ENCODE measurements at regions not wholly inside any gene's neighbourhood (a gene's known extent, or its start where the extent isn't known, plus 50 kb on each side); places are given as distances from the start of the nearest gene placed in this dataset.

GRCh38 chr9:6079386-6079785 is 64.0 kb upstream of the RANBP6 start (continued):
- TF ChIP-seq HMGXB4 (CRISPR knock-in tag; IDR thresholded peaks at IDR 0.05; ENCODE audit: borderline replicate concordance), result no peak
- TF ChIP-seq ELK1 (IDR thresholded peaks at IDR 0.05; ENCODE audit: low read depth, low read length), result no peak

- Histone ChIP-seq H3K4me2 (no peak overlapping the region), H3K9me3 (no peaks in the 10 kb centered on the region), H3K4me1 (no peaks in the 10 kb centered on the region), H3K27ac (no peak overlapping the region), H3K4me3 (no peak overlapping the region)
- ATAC-seq, result no peak
- ChIA-PET POLR2A (no interaction called here), CTCF (interaction anchor here (1.1 to 1.3 kb wide), 2 partner anchors 23 to 227 kb away, joined by 3 read pairs; no protein-coding TSS in a partner anchor)
- FAIRE-seq, result no peak
- TF ChIP-seq HDAC2 (IDR thresholded peaks at IDR 0.05) (no peak), EHF (CRISPR knock-in tag; IDR thresholded peaks at IDR 0.05) (no peak), BHLHE40 (IDR thresholded peaks at IDR 0.05; ENCODE audit: low read depth, low read length) (no peak), POLR2A (IDR thresholded peaks at IDR 0.05; ENCODE audit: low read length) (no peak), CHD2 (IDR thresholded peaks at IDR 0.05; ENCODE audit: low read length, partially characterized antibody) (no peak), ATOH8 (CRISPR knock-in tag; IDR thresholded peaks at IDR 0.05; ENCODE audit: low read depth) (no peak), HES2 (IDR thresholded peaks at IDR 0.05) (no peak), ZFP36 (IDR thresholded peaks at IDR 0.05; ENCODE audit: borderline replicate concordance, partially characterized antibody) (no peak), POLR2AphosphoS2 (conservative IDR thresholded peaks at IDR 0.05; ENCODE audit: low read length) (no peak), BCL3 (IDR thresholded peaks at IDR 0.05) (no peak), E2F6 (IDR thresholded peaks at IDR 0.05; ENCODE audit: borderline replicate concordance, low read depth) (no peak), FOXS1 (CRISPR knock-in tag; IDR thresholded peaks at IDR 0.05) (no peak), HOXB13 (CRISPR knock-in tag; IDR thresholded peaks at IDR 0.05; ENCODE audit: low read depth) (no peak), ELK1 (IDR thresholded peaks at IDR 0.05; ENCODE audit: low read depth, low read length) (no peak), CHD4 (IDR thresholded peaks at IDR 0.05; ENCODE audit: borderline replicate concordance) (no peak), SREBF2 (IDR thresholded peaks at IDR 0.05) (no peak)
- WGBS (ENCODE audit: missing lambda C conversion rate), result 66% methylated on average over 5 of the region's 5 CpGs
- DNase-seq (ENCODE audit: low read depth in 1 of 2, low spot score in 1 of 2), result no peak
Measured at GRCh38 chr9:6078382-6079105, 63.1 kb upstream of the RANBP6 start.
